HepG2 (cell line): ENCODE measurements at regions not wholly inside any gene's neighbourhood (a gene's known extent, or its start where the extent isn't known, plus 50 kb on each side); places are given as distances from the start of the nearest gene placed in this dataset.

ENCODE experiments used
- ATAC-seq: fragments of 200-7000 bp; cut with Tn5 transposase; 3 replicates; pipeline ENCODE4 v1.9.1; 2020; ENCODE audit warnings: mild to moderate bottlenecking, moderate library complexity
- BruUV-seq: library from RNA; stranded (reverse); fragments of 400-500 nt; replicated peaks from 2 replicates; lab custom pipeline; 2021; lab: Mats Ljungman, UMichigan
- CTCF ChIA-PET: fragments of 300-600 bp; formaldehyde crosslinking; extraction: SDS; loops from one replicate; lab custom pipeline; 2021; ENCODE audit warnings: low total read pairs, inconsistent platforms, low intra/inter-chr PET ratio; lab: Yijun Ruan, JAX
- POLR2A ChIA-PET: fragments of 350-600 bp; sonication (Branson Sonifier 250); formaldehyde crosslinking; loops from one replicate; lab custom pipeline; 2020; ENCODE audit warnings: antibody characterized with exemption, inconsistent platforms; lab: Yijun Ruan, JAX
- DNase-seq: peaks from one replicate; pipeline ENCODE4 v3.0.0-alpha.2; 2015; ENCODE audit warnings: low spot score
- FAIRE-seq: peaks from 3 replicates; lab custom pipeline; 2011; peaks lifted over from hg19 to GRCh38; lab: Jason Lieb, UNC
- H2AFZ ChIP-seq: one replicate; pipeline ENCODE4 v1.6.1; 2011; ENCODE audit warnings: low read length, inconsistent platforms
- H3K27ac ChIP-seq: fragments of 300-600 bp; 3 replicates; pipeline ENCODE4 v1.8.0; 2011; ENCODE audit warnings: mixed run types, mild to moderate bottlenecking, mixed read lengths, low read length, inconsistent platforms; ENCODE audit not compliant: insufficient read depth; ENCODE audit errors: extremely low read length
- H3K27me3 ChIP-seq, 2 experiments: fragments of 200-600 bp in 1 of 2; 2 replicates in 1 of 2; 3 replicates in 1 of 2; pipeline versions ENCODE4 v1.6.0 to v1.8.0; 2011; ENCODE audit warnings: low read length in 2 of 2, mild to moderate bottlenecking in 2 of 2, moderate library complexity in 2 of 2, inconsistent platforms in 1 of 2; ENCODE audit not compliant: insufficient read depth in 2 of 2, control insufficient read depth in 1 of 2
- H3K36me3 ChIP-seq, 2 experiments: fragments of 200-600 bp in 1 of 2; replicated peaks in 1 of 2; 2 replicates in 1 of 2; 3 replicates in 1 of 2; pipeline versions ENCODE4 v1.5.1 to v1.8.0; 2011; ENCODE audit warnings: low read length in 2 of 2, inconsistent platforms in 1 of 2; ENCODE audit not compliant: insufficient read depth in 2 of 2, control insufficient read depth in 1 of 2
- H3K4me1 ChIP-seq: 2 replicates; pipeline ENCODE4 v1.5.1; 2012; ENCODE audit warnings: low read length, inconsistent platforms; ENCODE audit not compliant: insufficient read depth
- H3K4me2 ChIP-seq: 2 replicates; pipeline ENCODE4 v1.6.0; 2011; ENCODE audit warnings: low read depth, low read length, inconsistent platforms
- H3K4me3 ChIP-seq, 3 experiments: fragments of 200-600 bp in 1 of 3; sonication (generic), shearing (Covaris generic) in 1 of 3; replicated peaks in 1 of 3; 2 replicates each; pipeline ENCODE4 v1.5.1; 2011 to 2016; ENCODE audit warnings: low read length in 3 of 3, inconsistent platforms in 2 of 3, low read depth in 2 of 3, mild to moderate bottlenecking in 2 of 3, control low read depth in 1 of 3, mixed read lengths in 1 of 3; ENCODE audit not compliant: insufficient read depth in 1 of 3
- H3K79me2 ChIP-seq: one replicate; pipeline ENCODE4 v1.6.1; 2011; ENCODE audit warnings: low read length, inconsistent platforms; ENCODE audit not compliant: insufficient read depth
- H3K9ac ChIP-seq: 2 replicates; pipeline ENCODE4 v1.6.0; 2011; ENCODE audit warnings: mild to moderate bottlenecking, low read depth, low read length, inconsistent platforms; ENCODE audit not compliant: insufficient read depth
- H3K9me3 ChIP-seq: 2 replicates; pipeline ENCODE4 v1.5.1; 2012; ENCODE audit warnings: mild to moderate bottlenecking, low read length
- H4K20me1 ChIP-seq: 2 replicates; pipeline ENCODE4 v1.6.0; 2011; ENCODE audit warnings: inconsistent platforms, mild to moderate bottlenecking, low read length, moderate library complexity; ENCODE audit not compliant: insufficient read depth
- ATF6 ChIP-seq: sonication (generic); formaldehyde crosslinking; conservative IDR thresholded peaks from 2 replicates; pipeline ENCODE4 v1.4.0; 2020; ENCODE audit warnings: missing genetic modification reagents
- BRCA1 ChIP-seq: sonication (generic); formaldehyde crosslinking; IDR thresholded peaks from 2 replicates; pipeline ENCODE4 v1.4.0; 2020; ENCODE audit warnings: missing genetic modification reagents
- CEBPB ChIP-seq: IDR thresholded peaks from 2 replicates; pipeline ENCODE4 v1.6.1; 2011; ENCODE audit warnings: low read depth, low read length, improper control_type of control experiment, borderline replicate concordance
- FOXM1 ChIP-seq: sonication (generic); formaldehyde crosslinking; IDR thresholded peaks from 2 replicates; pipeline ENCODE4 v1.5.0; 2020; ENCODE audit warnings: missing genetic modification reagents
- HNF4G ChIP-seq, 2 experiments: sonication (generic) in 1 of 2; formaldehyde crosslinking in 1 of 2; IDR thresholded peaks; 2 replicates each; pipeline versions ENCODE4 v1.4.0 to v1.6.1; 2011 to 2020; ENCODE audit warnings: borderline replicate concordance in 2 of 2, low read depth in 2 of 2, mild to moderate bottlenecking in 2 of 2, low read length in 1 of 2, missing genetic modification reagents in 1 of 2, moderate library complexity in 1 of 2
- RORA ChIP-seq: sonication (generic); formaldehyde crosslinking; IDR thresholded peaks from 2 replicates; pipeline ENCODE4 v1.5.0; 2020; ENCODE audit warnings: mild to moderate bottlenecking, missing genetic modification reagents, moderate library complexity
- ZFP36 ChIP-seq: fragments of 150-350 bp; IDR thresholded peaks from 2 replicates; pipeline ENCODE4 v1.6.1; 2018; ENCODE audit warnings: borderline replicate concordance, low read length, low read depth; ENCODE audit not compliant: partially characterized antibody
- ZNF142 ChIP-seq: sonication (generic); formaldehyde crosslinking; IDR thresholded peaks from 2 replicates; pipeline ENCODE4 v1.4.0; 2020; ENCODE audit warnings: missing genetic modification reagents
- WGBS: methylation state at CpG from one replicate; pipeline ENCODE4 v1.1.6; 2017; ENCODE audit warnings: low lambda C conversion rate; 5-methylcytosine and 5-hydroxymethylcytosine counted together
- in situ Hi-C: cut with HindIII; loops from 2 replicates; pipeline ENCODE4 v1.10.0; 2017; ENCODE audit warnings: low pct_unique_long_range_greater_than_20kb; ENCODE audit not compliant: extremely low pct_ligation_motif_present
- intact Hi-C: fragments of 100-400 bp; cut with micrococcal nuclease; formaldehyde crosslinking; loops from one replicate; pipeline ENCODE4 v1.10.0; 2022; ENCODE audit not compliant: unreplicated experiment

- in situ Hi-C loops, result no loop called here
- Histone ChIP-seq H3K4me2 (no peak overlapping the region), H3K36me3 (no peaks in the 10 kb centered on the region), H3K9ac (no peak overlapping the region), H2AFZ (no peak overlapping the region), H3K9me3 (no peaks in the 10 kb centered on the region), H3K27ac (no peak overlapping the region), H3K4me3 (no peak overlapping the region), H3K27me3 (no peaks in the 10 kb centered on the region), H3K4me1 (no peaks in the 10 kb centered on the region), H3K79me2 (no peaks in the 10 kb centered on the region), H4K20me1 (no peaks in the 10 kb centered on the region)
- ATAC-seq (no peak), DNase-seq (no peak), FAIRE-seq (no peak)
- no peak for TF ChIP-seq ATF6
- TF ChIP-seq FOXM1 (CRISPR knock-in tag), result no peak
- no peak for TF ChIP-seq HNF4G (IDR thresholded peaks at IDR 0.05; ENCODE audit: borderline replicate concordance, low read depth, low read length)
- no peak for TF ChIP-seq HNF4G (CRISPR knock-in tag; IDR thresholded peaks at IDR 0.05; ENCODE audit: borderline replicate concordance, low read depth)
- no peak for TF ChIP-seq ZFP36
- no peak for TF ChIP-seq RORA (CRISPR knock-in tag)
- POLR2A ChIA-PET, result no interaction called here
- BruUV-seq, result no TSS peak
- WGBS, result 3% methylated on average over 2 of the region's 2 CpGs
- CTCF ChIA-PET, result no interaction called here
- intact Hi-C loops, result no loop called here
Observed at GRCh38 chr18:61136711-61137251, 196.4 kb upstream of the CDH20 start.

GRCh38 chr18:61141691-61142090, 191.5 kb upstream of the CDH20 start:
- no TSS peak for BruUV-seq
- no peaks in the 10 kb centered on the region for H3K36me3 ChIP-seq
- no peaks in the 10 kb centered on the region for H3K27me3 ChIP-seq
- DNase-seq, result no peak
- in situ Hi-C loops, result no loop called here
- no peak for FAIRE-seq
- 0% methylated on average over 1 of the region's 1 CpG for WGBS
- no peak overlapping the region for H3K4me3 ChIP-seq
- no peaks in the 10 kb centered on the region for H3K79me2 ChIP-seq
- H3K4me1 ChIP-seq, result no peaks in the 10 kb centered on the region
- no peak overlapping the region for H3K4me2 ChIP-seq
- ATAC-seq, result no peak
- intact Hi-C loops, result no loop called here
- no peak overlapping the region for H3K27ac ChIP-seq
- peaks cover 8% of the 10 kb centered on the region; the same call in 1 of the 2 replicates for H3K9me3 ChIP-seq
- no peak overlapping the region for H3K9ac ChIP-seq
- no peak for TF ChIP-seq ZNF142
- 0 out of 2 replicates have a peak, but pooled peaks have one; percentile 8 for TF ChIP-seq CEBPB
- no peak for TF ChIP-seq BRCA1 (CRISPR knock-in tag)
- POLR2A ChIA-PET, result no interaction called here
- no peaks in the 10 kb centered on the region for H4K20me1 ChIP-seq
- CTCF ChIA-PET, result no interaction called here
- no peak overlapping the region for H2AFZ ChIP-seq
